Astrocyte (in vitro differentiated cells and primary cell): ENCODE measurements at regions not wholly inside any gene's neighbourhood (a gene's known extent, or its start where the extent isn't known, plus 50 kb on each side); places are given as distances from the start of the nearest gene placed in this dataset.

Source experiments
- DNase-seq: peaks from one replicate; pipeline ENCODE4 v3.0.0-alpha.2; 2010; ENCODE audit warnings: low read depth
- FAIRE-seq: peaks from 2 replicates; lab custom pipeline; 2011; peaks lifted over from hg19 to GRCh38; lab: Jason Lieb, UNC
- H2AFZ ChIP-seq: 2 replicates; pipeline ENCODE4 v1.6.0; 2012; ENCODE audit warnings: low read depth, low read length, inconsistent platforms
- H3K27ac ChIP-seq: 2 replicates; pipeline ENCODE4 v1.5.1; 2011; ENCODE audit warnings: low read depth, low read length, inconsistent platforms
- H3K27me3 ChIP-seq: 2 replicates; pipeline ENCODE4 v1.6.0; 2011; ENCODE audit warnings: low read length, inconsistent platforms; ENCODE audit not compliant: insufficient read depth
- H3K36me3 ChIP-seq: 2 replicates; pipeline ENCODE4 v1.5.1; 2011; ENCODE audit warnings: low read length, inconsistent platforms; ENCODE audit not compliant: insufficient read depth
- H3K4me1 ChIP-seq: 2 replicates; pipeline ENCODE4 v1.5.1; 2011; ENCODE audit warnings: low read length, inconsistent platforms; ENCODE audit not compliant: insufficient read depth
- H3K4me2 ChIP-seq: 2 replicates; pipeline ENCODE4 v1.6.0; 2012; ENCODE audit warnings: low read length, inconsistent platforms
- H3K4me3 ChIP-seq: 2 replicates; pipeline ENCODE4 v1.5.1; 2011; ENCODE audit warnings: low read depth, mild to moderate bottlenecking, low read length, inconsistent platforms; ENCODE audit not compliant: insufficient read depth
- H3K79me2 ChIP-seq: 2 replicates; pipeline ENCODE4 v1.6.0; 2012; ENCODE audit warnings: mild to moderate bottlenecking, low read length, inconsistent platforms; ENCODE audit not compliant: insufficient read depth
- H3K9ac ChIP-seq: 2 replicates; pipeline ENCODE4 v1.6.0; 2012; ENCODE audit warnings: mild to moderate bottlenecking, low read length, inconsistent platforms
- H3K9me3 ChIP-seq: 2 replicates; pipeline ENCODE4 v1.5.1; 2012; ENCODE audit warnings: low read depth, mild to moderate bottlenecking, low read length, inconsistent platforms; ENCODE audit not compliant: insufficient read depth
- H4K20me1 ChIP-seq: 2 replicates; pipeline ENCODE4 v1.6.0; 2012; ENCODE audit warnings: low read length, inconsistent platforms; ENCODE audit not compliant: insufficient read depth
- H3K27ac Mint-ChIP-seq: one replicate; pipeline ENCODE4 v1.8.0; 2021; ENCODE audit warnings: mild to moderate bottlenecking, mixed read lengths; ENCODE audit not compliant: unreplicated experiment
- H3K27me3 Mint-ChIP-seq: one replicate; pipeline ENCODE4 v1.8.0; 2021; ENCODE audit warnings: low read depth, mixed read lengths; ENCODE audit not compliant: unreplicated experiment
- H3K36me3 Mint-ChIP-seq: one replicate; pipeline ENCODE4 v1.8.0; 2021; ENCODE audit warnings: low read depth, mixed read lengths; ENCODE audit not compliant: unreplicated experiment
- H3K4me1 Mint-ChIP-seq: one replicate; pipeline ENCODE4 v1.8.0; 2021; ENCODE audit warnings: low read depth, mixed read lengths; ENCODE audit not compliant: unreplicated experiment
- H3K4me3 Mint-ChIP-seq: one replicate; pipeline ENCODE4 v1.8.0; 2021; ENCODE audit warnings: mild to moderate bottlenecking, moderate library complexity, mixed read lengths; ENCODE audit not compliant: unreplicated experiment
- H3K9me3 Mint-ChIP-seq: one replicate; pipeline ENCODE4 v1.8.0; 2021; ENCODE audit warnings: mild to moderate bottlenecking, mixed read lengths; ENCODE audit not compliant: unreplicated experiment
- EZH2 ChIP-seq: IDR thresholded peaks from 2 replicates; pipeline ENCODE4 v1.6.1; 2012; ENCODE audit warnings: mild to moderate bottlenecking, low read length, inconsistent platforms; ENCODE audit not compliant: insufficient read depth
- TF ChIP-seq, protein P1 (sequence below): IDR thresholded peaks from 2 replicates; pipeline ENCODE4 v1.5.1; 2011; ENCODE audit warnings: low read depth, mild to moderate bottlenecking, inconsistent platforms, low read length, moderate library complexity; ENCODE audit not compliant: insufficient read depth

DNA sequence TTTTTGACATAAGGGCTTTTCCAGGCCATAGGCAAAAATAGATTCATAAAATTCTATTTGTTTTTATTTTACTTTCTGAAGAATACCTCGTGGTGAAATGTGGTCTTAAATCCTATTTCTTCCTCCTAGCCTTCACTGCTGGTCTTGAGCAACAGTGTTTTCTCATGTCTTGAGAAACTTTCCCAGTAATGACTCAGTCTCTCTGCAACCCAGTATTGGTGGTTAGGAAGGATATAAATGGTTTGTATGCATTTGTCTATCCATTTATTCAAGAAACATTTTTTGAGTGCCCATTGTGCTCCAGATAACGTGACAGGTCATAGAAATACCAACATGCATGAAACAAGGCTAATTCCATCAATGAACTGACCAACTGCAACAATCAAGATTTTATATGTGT, 213.9 kb downstream of the TMEM114 start:
- no peaks in the 10 kb centered on the region for H3K4me1 ChIP-seq
- DNase-seq (no peak), FAIRE-seq (no peak)
- H3K9me3 ChIP-seq, result peaks cover 4% of the 10 kb centered on the region
- no peaks in the 10 kb centered on the region for H3K36me3 ChIP-seq
- no peaks in the 10 kb centered on the region for H3K27me3 Mint-ChIP-seq
- no peak overlapping the region for H3K4me2 ChIP-seq
- H3K27ac Mint-ChIP-seq, result peak overlapping the region; percentile 6
- no peaks in the 10 kb centered on the region for H3K79me2 ChIP-seq
- no peak overlapping the region for H3K4me3 ChIP-seq
- no peaks in the 10 kb centered on the region for H3K27me3 ChIP-seq
- no peak overlapping the region for H3K4me3 Mint-ChIP-seq
- no peaks in the 10 kb centered on the region for H3K36me3 Mint-ChIP-seq
- H3K27ac ChIP-seq, result no peak overlapping the region
- TF ChIP-seq EZH2, result no peak
- TF ChIP-seq, protein P1, sequence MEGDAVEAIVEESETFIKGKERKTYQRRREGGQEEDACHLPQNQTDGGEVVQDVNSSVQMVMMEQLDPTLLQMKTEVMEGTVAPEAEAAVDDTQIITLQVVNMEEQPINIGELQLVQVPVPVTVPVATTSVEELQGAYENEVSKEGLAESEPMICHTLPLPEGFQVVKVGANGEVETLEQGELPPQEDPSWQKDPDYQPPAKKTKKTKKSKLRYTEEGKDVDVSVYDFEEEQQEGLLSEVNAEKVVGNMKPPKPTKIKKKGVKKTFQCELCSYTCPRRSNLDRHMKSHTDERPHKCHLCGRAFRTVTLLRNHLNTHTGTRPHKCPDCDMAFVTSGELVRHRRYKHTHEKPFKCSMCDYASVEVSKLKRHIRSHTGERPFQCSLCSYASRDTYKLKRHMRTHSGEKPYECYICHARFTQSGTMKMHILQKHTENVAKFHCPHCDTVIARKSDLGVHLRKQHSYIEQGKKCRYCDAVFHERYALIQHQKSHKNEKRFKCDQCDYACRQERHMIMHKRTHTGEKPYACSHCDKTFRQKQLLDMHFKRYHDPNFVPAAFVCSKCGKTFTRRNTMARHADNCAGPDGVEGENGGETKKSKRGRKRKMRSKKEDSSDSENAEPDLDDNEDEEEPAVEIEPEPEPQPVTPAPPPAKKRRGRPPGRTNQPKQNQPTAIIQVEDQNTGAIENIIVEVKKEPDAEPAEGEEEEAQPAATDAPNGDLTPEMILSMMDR, result no peak
- H4K20me1 ChIP-seq, result no peaks in the 10 kb centered on the region
- H3K4me1 Mint-ChIP-seq, result peaks cover 43% of the 10 kb centered on the region
- H3K9ac ChIP-seq, result no peak overlapping the region
- H2AFZ ChIP-seq, result no peak overlapping the region
- no peaks in the 10 kb centered on the region for H3K9me3 Mint-ChIP-seq

DNA sequence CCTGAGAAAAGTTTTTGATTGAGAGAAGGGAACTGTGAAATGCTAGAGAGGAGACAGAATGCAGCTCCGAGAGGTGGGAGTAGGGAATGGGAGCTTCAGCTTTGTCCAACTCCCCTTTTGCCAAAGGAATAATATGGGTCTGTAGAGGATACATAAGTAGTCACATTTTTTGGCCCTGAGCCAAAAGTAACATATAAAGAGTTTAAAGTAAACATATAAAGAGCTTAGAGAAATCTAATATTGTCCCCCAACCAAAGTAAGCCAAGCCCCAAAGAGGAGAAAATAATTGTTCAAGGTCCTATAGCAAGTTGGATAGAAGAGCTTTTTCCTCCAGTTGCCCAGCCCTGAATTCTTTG, 215.1 kb downstream of the TMEM114 start:
- Histone ChIP-seq H2AFZ (no peak overlapping the region), H3K79me2 (no peaks in the 10 kb centered on the region), H3K9ac (no peak overlapping the region), H3K27me3 (no peaks in the 10 kb centered on the region), H3K36me3 (no peaks in the 10 kb centered on the region), H3K9me3 (peaks cover 4% of the 10 kb centered on the region), H3K4me3 (no peak overlapping the region), H3K4me2 (no peak overlapping the region), H3K27ac (no peak overlapping the region), H3K4me1 (no peaks in the 10 kb centered on the region), H4K20me1 (no peaks in the 10 kb centered on the region)
- DNase-seq, result no peak
- Mint-ChIP-seq H3K36me3 (no peaks in the 10 kb centered on the region), H3K4me3 (peak overlapping the region; percentile 0), H3K27ac (peak overlapping the region; percentile 98), H3K27me3 (no peaks in the 10 kb centered on the region), H3K4me1 (peaks cover 47% of the 10 kb centered on the region), H3K9me3 (no peaks in the 10 kb centered on the region)
- TF ChIP-seq, protein P1, result no peak
- TF ChIP-seq EZH2, result no peak
- no peak for FAIRE-seq

DNA sequence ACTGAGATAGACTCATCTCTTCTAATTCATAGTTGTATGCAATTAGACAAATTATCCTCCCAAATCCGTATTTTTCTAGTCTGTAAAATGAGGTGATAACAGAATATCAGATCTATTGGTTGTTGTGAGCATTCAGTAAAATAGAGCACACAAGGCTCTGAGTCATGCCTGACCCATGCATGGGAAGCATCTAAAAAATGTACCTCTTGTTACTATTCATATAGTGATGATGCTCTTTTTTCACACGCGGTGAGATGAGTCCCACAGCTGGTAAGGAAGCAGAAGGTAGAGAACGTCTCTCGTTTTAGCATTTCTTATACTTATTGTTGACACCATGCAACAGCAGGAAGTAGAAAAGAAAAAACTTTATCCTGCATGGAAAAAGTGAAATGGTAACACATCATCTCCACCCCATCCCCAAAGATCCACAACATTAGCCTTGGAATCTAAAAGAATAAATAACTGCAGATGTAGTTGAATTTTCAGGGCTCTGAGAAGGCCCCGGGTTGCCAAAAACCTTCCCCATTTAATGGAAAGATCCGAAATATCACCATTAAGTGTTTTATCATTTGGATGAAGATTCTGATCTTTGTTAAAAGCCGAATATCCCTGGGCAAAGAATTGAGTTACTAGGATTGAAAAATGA, 215.6 kb downstream of the TMEM114 start:
- Histone ChIP-seq H3K79me2 (no peaks in the 10 kb centered on the region), H3K4me3 (no peak overlapping the region), H3K4me1 (no peaks in the 10 kb centered on the region), H3K4me2 (no peak overlapping the region), H2AFZ (no peak overlapping the region), H3K36me3 (no peaks in the 10 kb centered on the region), H3K9ac (no peak overlapping the region), H4K20me1 (no peaks in the 10 kb centered on the region), H3K27ac (no peak overlapping the region), H3K27me3 (no peaks in the 10 kb centered on the region), H3K9me3 (peaks cover 4% of the 10 kb centered on the region)
- Mint-ChIP-seq H3K4me3 (peak overlapping the region; percentile 0), H3K27ac (peak overlapping the region; percentile 98), H3K27me3 (no peaks in the 10 kb centered on the region), H3K9me3 (no peaks in the 10 kb centered on the region), H3K36me3 (no peaks in the 10 kb centered on the region), H3K4me1 (peaks cover 45% of the 10 kb centered on the region)
- FAIRE-seq (no peak), DNase-seq (no peak)
- TF ChIP-seq EZH2, result no peak
- TF ChIP-seq, protein P1, result no peak
